GM18868 (cell line): ENCODE measurements at regions not wholly inside any gene's neighbourhood (a gene's known extent, or its start where the extent isn't known, plus 50 kb on each side); places are given as distances from the start of the nearest gene placed in this dataset.

Experiments used
- ATAC-seq: cut with Tn5 transposase; IDR thresholded peaks from one replicate; pipeline ENCODE4 v1.9.1; 2021; ENCODE audit warnings: mild to moderate bottlenecking, moderate library complexity; ENCODE audit not compliant: unreplicated experiment

- no peak for ATAC-seq
These were observed 507.5 kb downstream of the TMEM232 start for GRCh38 chr5:110218981-110219380.

GRCh38 chr5:110219769-110220168, 506.7 kb downstream of the TMEM232 start:
- ATAC-seq: no peak

DNA sequence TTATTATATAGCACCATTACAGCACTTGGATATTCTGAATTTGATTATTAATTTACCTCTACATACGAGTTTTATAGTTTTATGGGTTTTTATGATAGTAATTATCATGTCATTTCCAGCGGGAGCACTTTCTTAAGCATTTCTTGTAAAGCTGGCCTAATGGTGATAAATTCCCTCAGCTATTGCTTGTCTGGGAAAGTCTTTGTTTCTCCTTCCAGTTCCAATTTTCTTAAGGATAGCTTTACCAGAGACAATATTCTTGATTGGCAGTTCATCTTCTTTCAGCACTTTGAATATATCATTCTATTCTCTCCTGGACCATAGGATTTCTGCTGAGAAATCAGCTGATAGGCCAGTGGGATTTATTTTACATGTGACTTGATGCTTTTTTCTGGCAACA, 505.4 kb downstream of the TMEM232 start:
- no peak for ATAC-seq

GRCh38 chr5:110224050-110224449, 502.4 kb downstream of the TMEM232 start:
- no peak for ATAC-seq

DNA sequence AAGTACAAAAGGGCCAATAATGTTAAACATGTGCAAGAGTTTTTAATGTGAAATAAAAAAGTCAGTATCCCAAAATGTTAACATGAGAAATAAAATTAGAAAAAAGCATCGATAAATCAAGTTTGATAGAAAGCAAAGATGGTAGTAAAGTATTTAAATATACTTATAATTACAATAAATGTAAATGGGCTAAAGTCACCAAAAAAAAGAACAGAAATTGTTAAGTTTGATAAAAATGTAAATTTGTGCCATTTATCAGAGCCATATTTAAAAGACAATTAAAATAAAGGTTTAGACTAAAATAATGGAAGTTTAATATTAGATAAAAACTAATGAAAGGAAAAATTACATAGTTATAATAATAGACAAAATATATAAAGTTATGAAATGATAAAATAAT, 500.5 kb downstream of the TMEM232 start:
- no peak for ATAC-seq

- ATAC-seq: no peak
These were observed 486.7 kb downstream of the TMEM232 start for GRCh38 chr5:110239786-110240185.

DNA sequence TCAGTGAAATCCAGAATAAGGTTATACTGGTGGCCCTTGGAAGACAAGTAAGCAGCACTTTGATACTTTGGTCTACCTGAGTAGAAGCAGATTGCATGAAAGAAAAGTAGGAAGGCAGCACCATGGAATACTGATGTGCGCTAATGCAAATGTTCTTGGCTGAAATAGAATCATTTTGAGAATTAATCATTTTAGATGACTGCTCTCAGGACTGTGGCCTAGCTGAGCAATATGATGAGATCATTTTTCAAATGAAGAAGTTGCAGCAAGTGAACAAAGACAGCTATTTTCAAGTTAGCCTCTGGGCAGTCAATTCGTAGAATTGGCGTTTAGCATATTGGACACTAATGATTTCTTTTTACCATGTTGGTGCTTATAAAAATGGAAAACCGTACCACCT, 483.5 kb downstream of the TMEM232 start:
- ATAC-seq: no peak

- no peak for ATAC-seq
These were observed 477.6 kb downstream of the TMEM232 start for GRCh38 chr5:110248921-110249320.

DNA sequence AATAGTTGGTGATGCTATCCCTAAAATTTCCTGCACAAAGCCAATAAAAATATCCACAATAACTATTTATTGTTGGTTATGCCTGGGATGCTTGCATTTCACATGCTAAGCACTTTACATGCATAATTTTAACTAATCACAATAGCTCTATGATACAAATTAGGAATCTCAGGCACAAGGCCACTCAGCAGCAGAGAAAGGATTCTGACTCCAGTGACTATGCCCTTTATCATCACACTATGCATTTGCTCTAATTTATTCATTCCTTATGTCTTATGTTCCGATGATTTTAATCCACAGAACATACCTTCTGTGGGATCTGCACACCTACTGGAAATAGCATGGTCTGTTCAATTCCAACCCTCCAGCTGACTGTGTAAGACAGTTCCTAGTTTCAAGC, 476.1 kb downstream of the TMEM232 start:
- no peak for ATAC-seq

- ATAC-seq: no peak
These were observed 475.7 kb downstream of the TMEM232 start for GRCh38 chr5:110250755-110251154.

GRCh38 chr5:110251366-110251765, 475.1 kb downstream of the TMEM232 start:
- ATAC-seq: no peak

DNA sequence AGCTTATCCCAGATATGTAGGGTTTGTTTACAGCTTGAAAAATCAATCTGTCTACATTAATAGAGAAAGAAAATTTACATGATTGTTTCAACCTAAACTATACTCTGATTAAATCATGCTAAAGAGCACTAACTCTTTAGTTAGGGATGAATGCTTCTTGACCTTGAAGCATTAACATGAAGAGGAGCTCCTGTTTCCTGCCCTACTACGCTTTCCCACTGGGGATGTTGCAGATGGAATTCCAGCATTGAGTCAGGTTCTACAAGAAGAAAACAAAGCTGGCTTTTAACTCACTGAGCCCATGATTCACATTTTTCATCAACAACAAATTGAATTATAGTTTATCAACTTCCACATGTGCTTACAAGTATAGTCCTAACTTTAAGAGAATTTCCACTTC, 471.3 kb downstream of the TMEM232 start:
- no peak for ATAC-seq

DNA sequence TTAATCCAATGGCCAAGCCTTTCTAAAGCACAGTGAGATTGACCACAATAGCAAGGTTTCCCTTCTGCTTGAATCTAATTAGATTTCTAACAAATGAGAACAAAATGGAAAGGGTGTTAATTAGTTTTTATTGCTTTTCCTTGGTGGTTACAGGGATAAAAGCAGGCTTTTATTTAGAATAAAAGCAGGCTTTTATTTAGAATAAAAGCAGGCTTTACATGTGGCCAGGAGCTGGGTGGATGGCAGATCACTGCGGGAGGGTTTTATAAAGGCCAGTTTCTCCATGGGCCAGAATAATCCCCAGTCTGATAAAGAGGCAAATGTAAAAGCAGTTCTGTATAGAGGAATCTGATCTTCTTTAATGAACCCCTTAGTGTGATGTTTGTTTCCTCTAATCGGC, 470.2 kb downstream of the TMEM232 start:
- no peak for ATAC-seq

DNA sequence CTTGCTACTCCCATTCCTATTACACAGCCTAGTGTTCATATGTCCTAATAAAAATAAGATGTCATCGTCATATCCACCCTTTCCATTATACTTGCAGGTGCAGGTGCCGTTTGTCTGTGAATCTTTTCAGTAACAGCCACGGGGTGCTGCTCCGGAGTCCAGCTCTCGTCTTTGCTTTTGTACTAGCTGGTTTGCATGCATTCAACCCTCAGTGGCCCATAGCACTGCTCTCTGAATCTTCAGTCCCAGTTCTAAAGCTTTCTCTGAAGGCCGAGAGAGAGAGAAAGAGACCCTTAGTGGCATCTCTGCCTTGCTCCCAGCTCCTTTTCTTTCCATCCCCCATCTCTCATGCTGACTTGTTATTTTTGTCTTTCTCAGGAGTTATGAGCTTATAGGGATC, 468.5 kb downstream of the TMEM232 start:
- ATAC-seq: no peak

- ATAC-seq: no peak
These were observed 467.8 kb downstream of the TMEM232 start for GRCh38 chr5:110258460-110259216.

DNA sequence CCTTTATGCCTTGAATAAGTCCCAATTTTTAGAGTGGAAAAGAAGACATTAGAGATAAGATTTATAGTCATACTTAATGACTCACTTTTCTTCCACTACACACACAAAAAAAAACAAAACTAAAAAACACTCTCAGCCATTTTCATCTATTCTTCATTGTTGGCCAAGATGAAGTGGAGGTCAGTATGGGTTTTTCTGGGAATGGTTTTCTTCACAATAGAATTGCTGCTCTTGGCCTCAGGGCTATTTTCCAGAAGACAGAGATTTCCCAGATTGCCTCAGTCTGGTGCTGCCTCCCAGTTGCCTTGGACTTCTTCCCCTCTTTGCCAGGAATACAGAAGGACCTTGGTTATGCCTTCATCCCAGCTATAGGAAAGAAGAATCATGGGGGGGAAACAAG, 463.7 kb downstream of the TMEM232 start:
- ATAC-seq: no peak

DNA sequence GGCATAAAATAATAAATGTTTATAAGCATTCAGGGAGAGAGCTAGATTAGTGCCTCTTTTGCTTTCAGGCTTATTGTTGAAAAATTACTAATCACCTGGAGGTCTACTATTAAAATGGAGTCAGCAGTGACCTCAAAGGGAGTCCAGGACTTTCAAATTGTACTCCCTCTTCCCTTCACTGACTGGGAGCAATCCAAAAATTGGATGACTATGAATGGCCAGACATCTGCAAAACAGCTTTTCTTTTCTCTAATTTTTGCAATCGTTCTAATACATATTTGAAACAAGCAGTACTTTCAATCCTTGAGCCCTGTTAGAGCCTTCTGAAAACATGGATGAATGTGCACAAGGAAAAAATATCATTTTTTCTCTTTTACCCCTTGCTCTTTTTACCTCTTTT, 461.8 kb downstream of the TMEM232 start:
- no peak for ATAC-seq

DNA sequence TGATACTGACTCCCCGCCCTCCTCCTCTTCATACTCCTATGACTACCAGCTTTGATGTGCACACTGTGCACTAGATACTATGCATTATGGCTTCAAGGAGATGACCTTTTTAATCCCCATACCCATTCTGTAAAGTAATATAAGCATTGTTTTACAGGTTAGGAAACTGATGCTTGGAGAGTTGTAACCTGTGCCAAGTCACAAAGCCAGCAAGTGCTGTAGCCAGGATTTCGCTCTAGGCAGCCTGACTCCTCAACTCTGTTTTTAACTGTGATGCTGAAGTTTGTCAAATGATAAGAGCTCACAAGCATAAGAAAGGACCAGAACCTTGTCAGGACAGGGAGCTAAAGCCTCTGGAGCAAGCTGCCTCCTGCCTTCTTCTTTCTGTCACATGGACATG, 461.3 kb downstream of the TMEM232 start:
- ATAC-seq: no peak

DNA sequence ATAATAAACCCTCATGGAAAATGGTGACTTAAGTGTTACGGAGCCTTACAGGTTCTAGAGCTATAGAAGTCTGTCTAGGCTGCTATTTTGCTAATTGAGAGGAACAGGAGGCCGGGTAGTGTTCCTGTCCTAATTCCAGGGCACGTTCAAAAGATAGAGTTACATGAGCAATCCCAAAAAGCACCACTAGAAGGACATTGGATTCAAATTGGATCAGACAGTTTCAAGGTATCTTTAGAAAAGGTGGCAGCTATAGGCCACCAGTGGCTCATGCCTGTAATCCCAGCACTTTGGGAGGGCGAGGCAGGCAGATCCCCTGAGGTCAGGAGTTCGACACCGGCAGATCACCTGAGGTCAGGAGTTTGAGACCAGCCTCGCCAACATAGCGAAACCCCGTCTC, 458.8 kb downstream of the TMEM232 start:
- ATAC-seq: no peak

DNA sequence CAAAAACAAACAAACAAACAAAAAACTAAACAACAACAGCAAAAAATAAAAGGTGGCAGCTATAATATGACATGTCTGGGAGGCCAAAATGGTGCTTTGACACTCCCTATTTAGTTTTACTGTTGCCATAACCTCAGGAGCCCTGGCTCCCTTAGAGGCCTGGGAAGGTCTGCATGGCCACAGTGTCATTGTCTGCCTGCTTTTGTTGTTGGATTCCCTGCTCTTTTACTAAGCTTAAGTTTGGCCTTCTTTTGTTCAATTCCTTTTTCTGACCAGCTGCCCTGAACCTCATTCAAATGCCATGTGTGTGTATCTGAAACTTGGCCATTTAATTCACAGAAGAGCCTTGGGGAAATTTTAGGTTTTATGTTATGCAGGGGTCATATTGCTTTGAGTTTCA, 458.2 kb downstream of the TMEM232 start:
- ATAC-seq: no peak

DNA sequence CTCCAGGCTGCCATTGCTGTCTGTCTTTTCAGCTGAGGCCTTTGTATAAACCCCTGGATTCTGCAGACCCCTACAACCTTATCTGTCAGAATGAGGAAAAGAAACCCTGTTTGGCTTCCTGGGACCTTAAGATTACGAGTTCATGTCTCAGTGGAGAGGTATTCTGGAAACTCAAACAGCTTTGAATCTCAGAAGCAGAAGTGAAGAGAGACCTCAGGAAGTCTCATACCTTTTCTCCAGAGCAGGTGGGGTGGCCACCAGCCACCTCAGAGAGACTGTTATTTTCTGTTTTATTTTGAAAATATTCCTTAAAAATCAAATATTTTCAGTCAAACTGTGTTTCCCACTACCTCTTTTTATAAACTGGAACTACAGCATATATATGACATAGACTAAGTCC, 457.5 kb downstream of the TMEM232 start:
- ATAC-seq: no peak

DNA sequence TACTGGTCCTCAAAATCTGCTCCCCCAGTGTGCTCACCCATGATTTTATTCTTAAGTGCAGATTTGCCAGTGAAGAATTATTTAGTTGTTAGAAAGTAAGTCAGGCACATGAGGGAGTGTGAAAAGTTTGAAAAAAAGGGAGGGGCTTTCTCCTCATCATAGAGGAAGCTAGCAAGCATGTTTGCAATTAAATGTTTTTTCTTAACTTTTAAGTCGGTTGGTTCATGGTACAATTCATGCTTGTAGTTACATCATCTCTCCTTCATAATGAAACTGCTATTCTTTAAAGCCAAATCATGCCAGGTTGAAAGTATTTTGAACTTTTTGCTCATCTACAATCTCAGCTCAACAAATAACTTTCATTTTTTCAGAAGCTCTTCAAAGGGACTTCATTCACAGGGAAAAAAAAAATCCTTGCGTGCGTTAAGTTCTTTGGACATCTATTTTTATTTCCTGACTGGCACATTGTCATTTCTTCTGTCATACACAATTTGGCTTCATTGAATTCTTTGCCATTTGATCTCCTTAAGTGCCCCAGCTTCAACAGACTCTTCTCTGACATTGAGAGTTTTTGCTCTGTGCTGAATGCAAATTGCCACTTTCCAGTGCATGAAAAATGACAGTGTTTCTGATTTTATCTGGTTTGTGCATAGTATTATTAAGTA, 456.9 kb downstream of the TMEM232 start:
- no peak for ATAC-seq

- no peak for ATAC-seq
These were observed 450.6 kb downstream of the TMEM232 start for GRCh38 chr5:110275878-110276277.
